Breast epithelium (tissue), 3 donors: ENCODE measurements at regions not wholly inside any gene's neighbourhood (a gene's known extent, or its start where the extent isn't known, plus 50 kb on each side); places are given as distances from the start of the nearest gene placed in this dataset.

Source experiments
- CTCF ChIP-seq, 3 donors: fragments of 450-650 bp; IDR thresholded peaks; one replicate each; pipeline ENCODE4 v1.5.1; 2016 to 2017; ENCODE audit warnings: antibody characterized with exemption in 3 of 3, mild to moderate bottlenecking in 3 of 3, moderate library complexity in 3 of 3
- POLR2A ChIP-seq: fragments of 450-650 bp; IDR thresholded peaks from one replicate; pipeline ENCODE4 v1.6.1; 2016; ENCODE audit warnings: antibody characterized with exemption, mild to moderate bottlenecking, moderate library complexity
- POLR2AphosphoS5 ChIP-seq, 3 donors: sonication (generic); formaldehyde crosslinking; IDR thresholded peaks; one replicate each; pipeline ENCODE4 v1.6.1; 2017; ENCODE audit warnings: antibody characterized with exemption in 3 of 3

GRCh38 chr12:72207486-72208409, 64.4 kb upstream of the TRHDE start:
- TF ChIP-seq CTCF (IDR thresholded peaks at IDR 0.05) (no peak), POLR2A (no peak), POLR2AphosphoS5 (IDR thresholded peaks at IDR 0.05) (no peak)
